ENCODE measurements at regions not wholly inside any gene's neighbourhood (a gene's known extent, or its start where the extent isn't known, plus 50 kb on each side); places are given as distances from the start of the nearest gene placed in this dataset.

DNA sequence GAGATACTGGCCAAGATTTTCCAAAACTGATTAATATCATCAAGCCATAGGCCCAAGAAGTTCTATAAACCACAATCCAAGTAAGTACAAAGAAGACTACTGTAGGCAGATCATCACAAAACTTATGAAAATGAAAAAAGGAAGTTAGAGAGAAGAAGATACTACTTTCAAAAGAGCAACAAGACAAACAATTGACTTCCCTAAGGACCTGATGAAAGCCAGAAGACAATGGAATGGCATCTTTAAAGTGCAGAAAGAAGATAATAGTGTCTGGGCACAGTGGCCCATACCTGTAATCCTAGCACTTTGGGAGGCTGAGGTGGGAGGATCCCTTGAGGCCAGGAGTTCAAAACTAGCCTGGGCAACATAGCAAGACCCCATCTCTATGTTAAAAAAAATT lies 243.1 kb downstream of the PRDM2 start:
- H3K36me3 Mint-ChIP-seq (ENCODE audit: unreplicated experiment): peaks cover 7% of the 10 kb centered on the region
- H3K27ac Mint-ChIP-seq (ENCODE audit: unreplicated experiment): no peak overlapping the region
- peaks cover 4% of the 10 kb centered on the region for H3K9me3 Mint-ChIP-seq (ENCODE audit: unreplicated experiment)
- TF ChIP-seq, protein P1, sequence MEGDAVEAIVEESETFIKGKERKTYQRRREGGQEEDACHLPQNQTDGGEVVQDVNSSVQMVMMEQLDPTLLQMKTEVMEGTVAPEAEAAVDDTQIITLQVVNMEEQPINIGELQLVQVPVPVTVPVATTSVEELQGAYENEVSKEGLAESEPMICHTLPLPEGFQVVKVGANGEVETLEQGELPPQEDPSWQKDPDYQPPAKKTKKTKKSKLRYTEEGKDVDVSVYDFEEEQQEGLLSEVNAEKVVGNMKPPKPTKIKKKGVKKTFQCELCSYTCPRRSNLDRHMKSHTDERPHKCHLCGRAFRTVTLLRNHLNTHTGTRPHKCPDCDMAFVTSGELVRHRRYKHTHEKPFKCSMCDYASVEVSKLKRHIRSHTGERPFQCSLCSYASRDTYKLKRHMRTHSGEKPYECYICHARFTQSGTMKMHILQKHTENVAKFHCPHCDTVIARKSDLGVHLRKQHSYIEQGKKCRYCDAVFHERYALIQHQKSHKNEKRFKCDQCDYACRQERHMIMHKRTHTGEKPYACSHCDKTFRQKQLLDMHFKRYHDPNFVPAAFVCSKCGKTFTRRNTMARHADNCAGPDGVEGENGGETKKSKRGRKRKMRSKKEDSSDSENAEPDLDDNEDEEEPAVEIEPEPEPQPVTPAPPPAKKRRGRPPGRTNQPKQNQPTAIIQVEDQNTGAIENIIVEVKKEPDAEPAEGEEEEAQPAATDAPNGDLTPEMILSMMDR (IDR thresholded peaks at IDR 0.05; ENCODE audit: partially characterized antibody, unreplicated experiment): no peak
- H3K4me3 Mint-ChIP-seq (ENCODE audit: unreplicated experiment): no peak overlapping the region
- no peak for DNase-seq
- H3K27me3 Mint-ChIP-seq (ENCODE audit: unreplicated experiment): peaks cover 3% of the 10 kb centered on the region
- H3K4me1 Mint-ChIP-seq (ENCODE audit: low read depth, unreplicated experiment): peaks cover 6% of the 10 kb centered on the region

DNA sequence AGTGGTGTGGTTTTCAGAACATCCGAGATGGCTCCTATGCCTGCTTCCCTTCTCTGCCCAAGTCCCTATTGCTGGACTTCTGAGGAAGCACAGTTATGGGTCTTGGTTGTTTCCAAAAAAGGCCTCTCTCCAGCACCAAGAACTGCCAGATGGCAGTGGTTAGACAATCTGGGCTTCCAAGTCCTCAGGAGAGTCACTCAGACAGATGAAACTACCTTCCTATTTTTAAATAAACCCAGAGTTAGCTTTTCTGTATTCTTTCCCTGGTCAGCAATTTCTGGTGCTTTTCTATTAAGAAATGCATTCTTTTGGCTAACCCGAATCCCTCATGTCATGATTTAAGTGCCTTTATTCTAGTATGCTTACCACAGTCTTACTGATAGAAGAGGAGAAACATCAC lies 245.9 kb downstream of the PRDM2 start:
- DNase-seq: no peak
- no peak overlapping the region for H3K4me3 Mint-ChIP-seq (ENCODE audit: unreplicated experiment)
- peaks cover 6% of the 10 kb centered on the region for H3K27me3 Mint-ChIP-seq (ENCODE audit: unreplicated experiment)
- peaks cover 7% of the 10 kb centered on the region for H3K36me3 Mint-ChIP-seq (ENCODE audit: unreplicated experiment)
- H3K9me3 Mint-ChIP-seq (ENCODE audit: unreplicated experiment): peaks cover 4% of the 10 kb centered on the region
- no peak overlapping the region for H3K27ac Mint-ChIP-seq (ENCODE audit: unreplicated experiment)
- peaks cover 6% of the 10 kb centered on the region for H3K4me1 Mint-ChIP-seq (ENCODE audit: low read depth, unreplicated experiment)
- TF ChIP-seq, protein P1 (IDR thresholded peaks at IDR 0.05; ENCODE audit: partially characterized antibody, unreplicated experiment): no peak

DNA sequence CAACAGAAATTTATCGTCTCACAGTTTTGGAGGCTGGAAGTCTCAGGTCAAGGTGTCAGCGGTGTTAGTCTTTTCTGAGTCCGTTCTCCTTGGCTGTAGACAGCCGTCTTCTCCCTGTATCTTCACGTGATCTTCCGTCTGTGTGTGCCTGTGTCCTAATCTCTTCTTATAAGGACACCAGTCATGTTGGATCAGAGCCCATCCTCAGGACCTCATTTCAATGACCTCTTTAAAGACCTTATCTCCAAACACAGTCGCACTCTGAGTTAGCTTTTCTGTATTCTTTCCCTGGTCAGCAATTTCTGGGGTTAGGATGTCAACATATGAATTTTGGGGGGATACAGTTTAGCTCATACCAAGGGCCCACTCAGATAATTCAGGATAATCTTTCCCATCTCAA lies 247.7 kb downstream of the PRDM2 start:
- peaks cover 4% of the 10 kb centered on the region for H3K9me3 Mint-ChIP-seq (ENCODE audit: unreplicated experiment)
- H3K4me1 Mint-ChIP-seq (ENCODE audit: low read depth, unreplicated experiment): peaks cover 6% of the 10 kb centered on the region
- no peak overlapping the region for H3K27ac Mint-ChIP-seq (ENCODE audit: unreplicated experiment)
- no peak overlapping the region for H3K4me3 Mint-ChIP-seq (ENCODE audit: unreplicated experiment)
- TF ChIP-seq, protein P1 (IDR thresholded peaks at IDR 0.05; ENCODE audit: partially characterized antibody, unreplicated experiment): no peak
- no peak for DNase-seq
- H3K36me3 Mint-ChIP-seq (ENCODE audit: unreplicated experiment): peaks cover 4% of the 10 kb centered on the region
- H3K27me3 Mint-ChIP-seq (ENCODE audit: unreplicated experiment): peaks cover 6% of the 10 kb centered on the region

DNA sequence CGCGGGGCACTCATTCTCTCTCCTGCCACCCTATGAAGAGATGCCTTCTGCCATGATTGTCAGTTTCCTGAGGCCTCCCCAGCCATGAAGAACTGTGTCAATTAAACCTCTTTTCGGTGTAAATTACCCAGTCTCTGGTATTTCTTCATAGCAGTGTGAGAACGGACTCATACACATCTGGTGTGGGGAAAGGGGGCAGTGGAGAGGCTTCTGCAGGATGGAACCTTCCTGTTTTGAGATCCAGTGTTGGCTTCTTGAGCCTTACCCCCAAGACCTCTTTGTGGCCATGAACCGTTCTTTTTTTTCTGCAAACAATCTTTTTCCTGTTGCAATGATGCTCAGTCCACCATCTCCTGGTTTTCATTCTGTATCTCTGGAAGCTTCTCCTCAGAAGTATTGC lies 248.4 kb downstream of the PRDM2 start:
- H3K36me3 Mint-ChIP-seq (ENCODE audit: unreplicated experiment): no peaks in the 10 kb centered on the region
- no peak overlapping the region for H3K27ac Mint-ChIP-seq (ENCODE audit: unreplicated experiment)
- H3K9me3 Mint-ChIP-seq (ENCODE audit: unreplicated experiment): peaks cover 2% of the 10 kb centered on the region
- H3K4me1 Mint-ChIP-seq (ENCODE audit: low read depth, unreplicated experiment): peaks cover 6% of the 10 kb centered on the region
- H3K27me3 Mint-ChIP-seq (ENCODE audit: unreplicated experiment): peaks cover 6% of the 10 kb centered on the region
- no peak for DNase-seq
- no peak overlapping the region for H3K4me3 Mint-ChIP-seq (ENCODE audit: unreplicated experiment)
- TF ChIP-seq, protein P1 (IDR thresholded peaks at IDR 0.05; ENCODE audit: partially characterized antibody, unreplicated experiment): no peak

DNA sequence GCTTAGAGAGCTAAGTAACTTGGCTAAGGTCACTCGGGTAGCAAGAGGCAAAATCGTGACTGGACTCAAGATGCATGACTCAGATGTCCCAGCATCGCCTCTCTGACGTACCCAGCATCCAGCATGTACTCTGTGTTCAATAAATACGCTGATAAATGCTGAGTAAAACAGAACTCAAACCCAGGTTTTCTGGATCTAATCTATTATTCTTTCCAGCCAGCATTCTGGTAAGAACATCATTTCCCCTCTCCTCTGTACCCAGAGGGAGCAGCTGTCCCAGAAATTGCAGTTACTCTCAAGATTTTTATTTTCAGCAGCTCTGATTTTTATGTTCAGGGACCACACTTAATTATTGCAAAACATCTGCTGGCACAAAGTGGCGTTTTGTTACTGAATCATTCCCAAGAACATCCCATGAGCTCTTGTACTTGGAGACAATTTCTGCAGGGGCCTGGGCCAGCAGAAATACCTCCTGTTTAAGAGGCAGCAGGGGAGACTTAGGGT lies 249.0 kb downstream of the PRDM2 start:
- Mint-ChIP-seq H3K9me3 (ENCODE audit: unreplicated experiment) (peaks cover 2% of the 10 kb centered on the region), H3K4me3 (ENCODE audit: unreplicated experiment) (no peak overlapping the region), H3K4me1 (ENCODE audit: low read depth, unreplicated experiment) (peaks cover 6% of the 10 kb centered on the region), H3K36me3 (ENCODE audit: unreplicated experiment) (no peaks in the 10 kb centered on the region), H3K27me3 (ENCODE audit: unreplicated experiment) (peaks cover 6% of the 10 kb centered on the region), H3K27ac (ENCODE audit: unreplicated experiment) (no peak overlapping the region)
- TF ChIP-seq, protein P1 (IDR thresholded peaks at IDR 0.05; ENCODE audit: partially characterized antibody, unreplicated experiment): no peak
- DNase-seq: no peak

Data from glutamatergic neuron (in vitro differentiated cells).